Stomach (tissue), 8 donors: ENCODE measurements at regions not wholly inside any gene's neighbourhood (a gene's known extent, or its start where the extent isn't known, plus 50 kb on each side); places are given as distances from the start of the nearest gene placed in this dataset.

Experiments used
- DNase-seq, 2 donors: peaks; one replicate each; pipeline versions ENCODE4 v3.0.0 to v3.0.0-alpha.2; 2013 to 2019
- H3K27ac ChIP-seq, 5 donors: fragments of 200-600 bp in 4 of 5; sonication (generic) in 4 of 5; one replicate each; pipeline ENCODE4 v1.5.1; 2013 to 2019; ENCODE audit warnings: mild to moderate bottlenecking in 1 of 5, moderate library complexity in 1 of 5
- H3K27me3 ChIP-seq, 3 donors: fragments of 200-600 bp; sonication (generic); one replicate each; pipeline ENCODE4 v1.5.1; 2017 to 2019; ENCODE audit warnings: mixed run types in 1 of 3
- H3K36me3 ChIP-seq, 4 donors: fragments of 200-600 bp; sonication (generic); 1 replicate in 3 of 4; 2 replicates in 1 of 4; pipeline ENCODE4 v1.5.1; 2016 to 2019
- H3K4me1 ChIP-seq, 4 donors: fragments of 200-600 bp; sonication (generic); one replicate each; pipeline ENCODE4 v1.5.1; 2016 to 2019
- H3K4me3 ChIP-seq, 4 donors: fragments of 200-600 bp; sonication (generic) in 3 of 4; one replicate each; pipeline ENCODE4 v1.5.1; 2016 to 2019; ENCODE audit warnings: mild to moderate bottlenecking in 1 of 4
- H3K9me3 ChIP-seq, 4 donors: fragments of 200-600 bp; sonication (generic); one replicate each; pipeline ENCODE4 v1.5.1; 2016 to 2019
- CTCF ChIP-seq, 7 experiments: fragments of 450-650 bp in 4 of 7; fragments of 200-600 bp in 3 of 7; sonication (generic) in 3 of 7; IDR thresholded peaks; one replicate each; pipeline ENCODE4 v1.5.1; 2016 to 2019; ENCODE audit warnings: antibody characterized with exemption in 7 of 7, control low read depth in 2 of 7, mild to moderate bottlenecking in 1 of 7
- EP300 ChIP-seq: sonication (generic); formaldehyde crosslinking; IDR thresholded peaks from one replicate; pipeline ENCODE4 v1.6.1; 2017; ENCODE audit warnings: antibody characterized with exemption
- POLR2A ChIP-seq, 4 donors: fragments of 450-650 bp; IDR thresholded peaks; one replicate each; pipeline ENCODE4 v1.6.1; 2016; ENCODE audit warnings: antibody characterized with exemption in 4 of 4, control low read depth in 2 of 4, mild to moderate bottlenecking in 1 of 4, moderate library complexity in 1 of 4
- POLR2AphosphoS5 ChIP-seq, 3 donors: sonication (generic); formaldehyde crosslinking; IDR thresholded peaks; one replicate each; pipeline ENCODE4 v1.6.1; 2016; ENCODE audit warnings: antibody characterized with exemption in 3 of 3
- WGBS, 5 donors: extraction: QIAGEN DNeasy Blood & Tissue Kit in 3 of 5; methylation state at CpG; one replicate each; pipeline versions ENCODE4 v1.1.5 to v1.1.7; 2013 to 2018; 5-methylcytosine and 5-hydroxymethylcytosine counted together
- intact Hi-C: fragments of 100-400 bp; cut with DNase I; formaldehyde crosslinking; loops from one replicate; pipeline ENCODE4 v1.15.1; 2023; ENCODE audit warnings: low total_unique reads
- donor health status: healthy with polysubstance abuse.
- donor health status: Bipolar disorder and iron deficiency.
- donor health status: healthy.

- Histone ChIP-seq H3K36me3 (peaks cover 0 to 6% (median 0%) of the 10 kb centered on the region in 4 donors), H3K27me3 (no peaks in the 10 kb centered on the region), H3K27ac (no peak overlapping the region), H3K9me3 (no peaks in the 10 kb centered on the region), H3K4me1 (peaks cover 0 to 10% (median 0%) of the 10 kb centered on the region in 4 donors), H3K4me3 (no peak overlapping the region)
- intact Hi-C loops, result no loop called here
- TF ChIP-seq POLR2AphosphoS5 (IDR thresholded peaks at IDR 0.05), result no peak
- TF ChIP-seq POLR2A (IDR thresholded peaks at IDR 0.05), result no peak
- TF ChIP-seq CTCF (IDR thresholded peaks at IDR 0.05), result no peak
- no peak for TF ChIP-seq EP300
- WGBS, 5 donors, result 25 to 38% (median 33%) methylated on average over 13 of the region's 13 CpGs
- DNase-seq, result no peak
Observed at GRCh38 chr7:156466272-156466671, 174.3 kb upstream of the RNF32 start.

- intact Hi-C loops, result no loop called here
Observed at GRCh38 chr7:156465186-156465585, 175.4 kb upstream of the RNF32 start.

GRCh38 chr7:156464339-156464738, 176.2 kb upstream of the RNF32 start:
- no peaks in the 10 kb centered on the region for H3K36me3 ChIP-seq
- no peak overlapping the region for H3K4me3 ChIP-seq
- intact Hi-C loops, result no loop called here

More at GRCh38 chr7:156465186-156465585, 175.4 kb upstream of the RNF32 start:
- no peak overlapping the region for H3K4me3 ChIP-seq
- no peaks in the 10 kb centered on the region for H3K27me3 ChIP-seq
- no peak for TF ChIP-seq POLR2A (IDR thresholded peaks at IDR 0.05)
- no peak for TF ChIP-seq CTCF (IDR thresholded peaks at IDR 0.05)
- TF ChIP-seq POLR2AphosphoS5 (IDR thresholded peaks at IDR 0.05), result no peak
- no peak for TF ChIP-seq EP300
- H3K27ac ChIP-seq, result no peak overlapping the region
- no peak for DNase-seq
- H3K36me3 ChIP-seq, result no peaks in the 10 kb centered on the region
- 82 to 88% (median 85%) methylated on average over 10 of the region's 10 CpGs for WGBS, 5 donors
- peaks cover 0 to 10% (median 2%) of the 10 kb centered on the region in 4 donors for H3K4me1 ChIP-seq
- H3K9me3 ChIP-seq, result no peaks in the 10 kb centered on the region

GRCh38 chr7:156463280-156463679, 177.3 kb upstream of the RNF32 start:
- Histone ChIP-seq H3K27ac (no peak overlapping the region), H3K4me1 (peaks cover 0 to 10% (median 2%) of the 10 kb centered on the region in 4 donors), H3K27me3 (no peaks in the 10 kb centered on the region), H3K4me3 (no peak overlapping the region), H3K36me3 (no peaks in the 10 kb centered on the region), H3K9me3 (no peaks in the 10 kb centered on the region)
- WGBS, 5 donors, result 56 to 73% (median 67%) methylated on average over 9 of the region's 9 CpGs
- no peak for DNase-seq
- TF ChIP-seq CTCF (IDR thresholded peaks at IDR 0.05) (no peak), EP300 (no peak), POLR2AphosphoS5 (IDR thresholded peaks at IDR 0.05) (no peak), POLR2A (IDR thresholded peaks at IDR 0.05) (no peak)
- intact Hi-C loops, result no loop called here

More at GRCh38 chr7:156464339-156464738, 176.2 kb upstream of the RNF32 start:
- Histone ChIP-seq H3K27me3 (no peaks in the 10 kb centered on the region), H3K27ac (no peak overlapping the region), H3K4me1 (peaks cover 0 to 10% (median 2%) of the 10 kb centered on the region in 4 donors), H3K9me3 (no peaks in the 10 kb centered on the region)
- TF ChIP-seq CTCF (IDR thresholded peaks at IDR 0.05), result no peak
- no peak for TF ChIP-seq POLR2AphosphoS5 (IDR thresholded peaks at IDR 0.05)
- TF ChIP-seq EP300, result no peak
- TF ChIP-seq POLR2A (IDR thresholded peaks at IDR 0.05), result no peak
- DNase-seq, result no peak
- WGBS, 5 donors, result 85 to 91% (median 86%) methylated on average over 10 of the region's 10 CpGs
